Peyer's patch (tissue), 4 donors: ENCODE measurements at regions not wholly inside any gene's neighbourhood (a gene's known extent, or its start where the extent isn't known, plus 50 kb on each side); places are given as distances from the start of the nearest gene placed in this dataset.

Experiments
- CTCF ChIP-seq, 6 experiments: fragments of 450-650 bp in 4 of 6; fragments of 200-600 bp in 2 of 6; sonication (generic) in 1 of 6; IDR thresholded peaks; one replicate each; pipeline ENCODE4 v1.5.1; 2017 to 2019; ENCODE audit warnings: antibody characterized with exemption in 6 of 6, mild to moderate bottlenecking in 3 of 6, moderate library complexity in 1 of 6
- POLR2A ChIP-seq, 2 donors: fragments of 450-650 bp; IDR thresholded peaks; one replicate each; pipeline ENCODE4 v1.5.1; 2017; ENCODE audit warnings: antibody characterized with exemption in 2 of 2, mild to moderate bottlenecking in 2 of 2, moderate library complexity in 2 of 2

GRCh38 chr17:77568540-77568939 lies 390.0 kb upstream of the TNRC6C start:
- TF ChIP-seq CTCF (IDR thresholded peaks at IDR 0.05) (no peak), POLR2A (IDR thresholded peaks at IDR 0.05) (no peak)
